ENCODE measurements at regions not wholly inside any gene's neighbourhood (a gene's known extent, or its start where the extent isn't known, plus 50 kb on each side); places are given as distances from the start of the nearest gene placed in this dataset.

- DNase-seq (no peak), ATAC-seq (ENCODE audit: low FRiP score) (no peak)
- no peaks in the 10 kb centered on the region for H3K36me3 ChIP-seq (ENCODE audit: control insufficient read depth in 1 of 2, insufficient read depth in 2 of 2, low read length in 1 of 2)
- H3K9me3 ChIP-seq (ENCODE audit: control insufficient read depth, low read length) = no peaks in the 10 kb centered on the region
- intact Hi-C loops (cut with DNase I) = no loop called here
- 82 to 88% methylated on average over 4 of the region's 4 CpGs for WGBS, 2 donors
- H3K4me1 ChIP-seq (ENCODE audit: control insufficient read depth in 1 of 2, insufficient read depth in 2 of 2, low read length in 2 of 2) = no peaks in the 10 kb centered on the region
- no peak overlapping the region for H3K27ac ChIP-seq (ENCODE audit: low read depth in 1 of 2, low read length in 2 of 2)
- H3K4me3 ChIP-seq (ENCODE audit: low read length in 2 of 2) = no peak overlapping the region
- H3K27me3 ChIP-seq (ENCODE audit: control insufficient read depth in 1 of 2, insufficient read depth in 2 of 2, low read length in 1 of 2) = no peaks in the 10 kb centered on the region
These were observed 112.5 kb downstream of the IFI44 start for GRCh38 chr1:78762113-78762512.

DNA sequence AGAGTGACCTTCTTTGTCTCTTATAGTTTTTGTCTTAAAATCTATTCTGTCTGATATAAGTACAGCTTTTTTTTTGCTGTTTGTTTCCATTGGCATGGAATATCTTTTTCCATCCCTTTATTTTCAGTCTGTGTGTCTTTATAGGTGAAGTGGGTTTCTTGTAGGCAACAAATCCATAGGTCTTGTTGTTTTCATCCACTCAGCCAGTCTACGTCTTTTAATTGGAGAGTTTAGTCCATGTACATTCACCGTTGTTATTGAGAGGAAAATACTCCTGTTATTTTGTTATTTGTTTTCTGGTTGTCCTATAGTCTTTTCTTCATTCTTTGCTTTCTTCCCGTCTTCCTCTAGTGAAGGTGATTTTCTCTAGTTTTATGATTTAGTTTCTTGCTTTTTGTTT lies 115.9 kb downstream of the IFI44 start:
- ATAC-seq (ENCODE audit: low FRiP score) = no peak
- Histone ChIP-seq H3K36me3 (ENCODE audit: control insufficient read depth in 1 of 2, insufficient read depth in 2 of 2, low read length in 1 of 2) (no peaks in the 10 kb centered on the region), H3K9me3 (ENCODE audit: control insufficient read depth, low read length) (no peaks in the 10 kb centered on the region), H3K4me3 (ENCODE audit: low read length in 2 of 2) (no peak overlapping the region), H3K27me3 (ENCODE audit: control insufficient read depth in 1 of 2, insufficient read depth in 2 of 2, low read length in 1 of 2) (no peaks in the 10 kb centered on the region), H3K4me1 (ENCODE audit: control insufficient read depth in 1 of 2, insufficient read depth in 2 of 2, low read length in 2 of 2) (no peaks in the 10 kb centered on the region), H3K27ac (ENCODE audit: low read depth in 1 of 2, low read length in 2 of 2) (no peak overlapping the region)
- 94% methylated on average over 3 of the region's 3 CpGs for WGBS, 2 donors
- intact Hi-C loops (cut with DNase I) = no loop called here
- DNase-seq = no peak

DNA sequence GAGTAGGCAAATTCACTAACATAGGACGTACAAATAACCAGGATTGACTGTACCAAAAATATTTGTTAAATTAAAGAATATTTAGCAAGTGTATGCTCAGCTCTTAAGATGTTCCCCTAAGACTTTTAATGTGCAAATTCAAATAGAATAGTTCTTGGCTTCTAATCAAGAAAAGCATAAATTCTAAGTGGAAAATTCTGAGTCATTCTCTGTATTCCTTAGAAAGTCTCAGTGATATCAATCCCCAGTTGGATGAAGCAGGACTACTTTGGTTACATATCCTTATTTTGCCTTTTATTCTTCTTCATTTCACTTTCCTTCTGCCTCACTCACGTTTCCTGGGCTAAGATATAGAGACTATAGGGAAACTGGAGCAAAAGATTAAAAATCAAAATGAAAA lies 130.2 kb downstream of the IFI44 start:
- no peak for DNase-seq
- Histone ChIP-seq H3K27ac (ENCODE audit: low read depth in 1 of 2, low read length in 2 of 2) (no peak overlapping the region), H3K9me3 (ENCODE audit: control insufficient read depth, low read length) (no peaks in the 10 kb centered on the region), H3K36me3 (ENCODE audit: control insufficient read depth in 1 of 2, insufficient read depth in 2 of 2, low read length in 1 of 2) (no peaks in the 10 kb centered on the region), H3K4me1 (ENCODE audit: control insufficient read depth in 1 of 2, insufficient read depth in 2 of 2, low read length in 2 of 2) (no peaks in the 10 kb centered on the region), H3K4me3 (ENCODE audit: low read length in 2 of 2) (no peak overlapping the region), H3K27me3 (ENCODE audit: control insufficient read depth in 1 of 2, insufficient read depth in 2 of 2, low read length in 1 of 2) (no peaks in the 10 kb centered on the region)
- intact Hi-C loops (cut with DNase I) = no loop called here
- ATAC-seq (ENCODE audit: low FRiP score) = no peak
- WGBS, 2 donors = 29 to 31% methylated on average over 2 of the region's 2 CpGs

DNA sequence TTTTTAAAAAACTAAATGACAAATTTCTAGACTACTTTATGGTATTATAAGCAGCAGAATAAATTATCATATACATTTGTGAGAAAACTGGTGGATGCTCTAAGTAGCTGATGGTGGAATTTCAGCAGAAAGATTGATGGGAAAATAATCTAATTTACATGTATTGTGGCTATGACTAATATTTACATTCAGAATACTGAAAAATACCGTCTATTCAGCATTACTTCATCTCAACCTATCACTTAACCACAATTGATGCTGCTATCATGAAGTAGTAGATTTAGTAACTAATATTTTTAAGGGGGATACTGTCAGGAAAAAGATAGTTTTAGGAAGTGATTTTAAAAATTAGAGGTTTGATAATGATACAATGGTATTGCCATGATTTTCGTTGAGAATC lies 137.9 kb downstream of the IFI44 start:
- no peaks in the 10 kb centered on the region for H3K9me3 ChIP-seq (ENCODE audit: control insufficient read depth, low read length)
- ATAC-seq (ENCODE audit: low FRiP score) (no peak), DNase-seq (no peak)
- WGBS, 2 donors = 50 to 52% methylated on average over 2 of the region's 2 CpGs
- H3K36me3 ChIP-seq (ENCODE audit: control insufficient read depth in 1 of 2, insufficient read depth in 2 of 2, low read length in 1 of 2) = no peaks in the 10 kb centered on the region
- no peak overlapping the region for H3K27ac ChIP-seq (ENCODE audit: low read depth in 1 of 2, low read length in 2 of 2)
- H3K4me1 ChIP-seq (ENCODE audit: control insufficient read depth in 1 of 2, insufficient read depth in 2 of 2, low read length in 2 of 2) = no peaks in the 10 kb centered on the region
- H3K27me3 ChIP-seq (ENCODE audit: control insufficient read depth in 1 of 2, insufficient read depth in 2 of 2, low read length in 1 of 2) = no peaks in the 10 kb centered on the region
- H3K4me3 ChIP-seq (ENCODE audit: low read length in 2 of 2) = no peak overlapping the region
- intact Hi-C loops (cut with DNase I) = no loop called here

- intact Hi-C loops (cut with DNase I) = no loop called here
- Histone ChIP-seq H3K36me3 (ENCODE audit: control insufficient read depth in 1 of 2, insufficient read depth in 2 of 2, low read length in 1 of 2) (no peaks in the 10 kb centered on the region), H3K4me1 (ENCODE audit: control insufficient read depth in 1 of 2, insufficient read depth in 2 of 2, low read length in 2 of 2) (no peaks in the 10 kb centered on the region), H3K9me3 (ENCODE audit: control insufficient read depth, low read length) (no peaks in the 10 kb centered on the region), H3K4me3 (ENCODE audit: low read length in 2 of 2) (no peak overlapping the region), H3K27me3 (ENCODE audit: control insufficient read depth in 1 of 2, insufficient read depth in 2 of 2, low read length in 1 of 2) (no peaks in the 10 kb centered on the region), H3K27ac (ENCODE audit: low read depth in 1 of 2, low read length in 2 of 2) (no peak overlapping the region)
- DNase-seq = no peak
- no peak for ATAC-seq (ENCODE audit: low FRiP score)
- 73 to 80% methylated on average over 3 of the region's 3 CpGs for WGBS, 2 donors
These were observed 140.5 kb downstream of the IFI44 start for GRCh38 chr1:78790174-78790573.

DNA sequence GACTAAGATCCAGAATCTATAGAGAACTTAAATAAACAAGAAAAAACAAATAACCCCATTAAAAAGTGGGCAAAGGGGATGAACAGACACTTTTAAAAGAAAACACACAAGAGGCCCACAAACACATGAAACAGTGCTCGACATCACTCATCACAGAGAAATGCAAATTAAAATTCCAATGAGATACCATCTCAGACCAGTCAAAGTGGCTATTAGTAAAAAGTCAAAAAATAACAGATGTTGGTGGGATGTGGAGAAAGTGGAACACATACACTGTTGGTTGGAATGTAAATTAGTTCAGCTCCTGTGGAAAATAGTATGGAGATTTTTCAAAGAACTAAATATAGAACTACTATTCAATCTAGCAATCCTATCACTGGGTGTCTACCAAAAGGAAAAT lies 143.1 kb downstream of the IFI44 start:
- Histone ChIP-seq H3K4me1 (ENCODE audit: control insufficient read depth in 1 of 2, insufficient read depth in 2 of 2, low read length in 2 of 2) (no peaks in the 10 kb centered on the region), H3K27ac (ENCODE audit: low read depth in 1 of 2, low read length in 2 of 2) (no peak overlapping the region), H3K36me3 (ENCODE audit: control insufficient read depth in 1 of 2, insufficient read depth in 2 of 2, low read length in 1 of 2) (no peaks in the 10 kb centered on the region), H3K4me3 (ENCODE audit: low read length in 2 of 2) (no peak overlapping the region), H3K27me3 (ENCODE audit: control insufficient read depth in 1 of 2, insufficient read depth in 2 of 2, low read length in 1 of 2) (no peaks in the 10 kb centered on the region), H3K9me3 (ENCODE audit: control insufficient read depth, low read length) (no peaks in the 10 kb centered on the region)
- WGBS, 2 donors = 83 to 88% methylated on average over 1 of the region's 1 CpG
- DNase-seq (no peak), ATAC-seq (ENCODE audit: low FRiP score) (no peak)
- intact Hi-C loops (cut with DNase I) = no loop called here

DNA sequence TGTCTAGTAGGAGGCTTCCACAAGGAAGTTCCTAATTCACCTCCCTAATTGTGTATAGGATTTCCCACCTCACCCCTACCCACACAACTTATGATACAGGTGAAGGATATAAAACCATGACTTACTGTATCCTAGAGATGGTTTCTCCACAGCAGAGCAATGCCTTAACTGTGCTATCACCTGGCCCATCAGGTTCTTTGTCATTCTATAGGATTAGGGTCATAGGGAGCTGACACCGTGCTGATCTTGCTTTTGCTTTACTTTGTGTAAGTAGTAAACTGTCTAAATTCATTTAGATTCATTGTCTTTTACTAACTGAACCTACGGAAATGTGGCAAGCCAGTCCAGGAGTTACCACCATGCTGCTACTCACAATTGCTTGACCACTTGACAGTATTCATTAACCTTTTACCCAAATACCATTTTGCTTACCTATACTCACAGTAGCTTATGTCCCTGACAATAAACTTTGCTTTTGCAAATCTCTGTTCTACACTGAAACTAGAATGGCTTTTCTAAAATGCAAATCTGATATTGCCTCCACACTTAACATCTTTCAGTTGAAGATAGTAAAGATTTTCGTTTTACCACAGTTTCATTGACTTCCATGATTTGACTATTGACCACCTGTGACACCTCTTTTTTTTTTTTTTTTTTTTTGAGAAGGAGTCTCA lies 147.6 kb downstream of the IFI44 start:
- Histone ChIP-seq H3K4me3 (ENCODE audit: low read length in 2 of 2) (no peak overlapping the region), H3K9me3 (ENCODE audit: control insufficient read depth, low read length) (no peaks in the 10 kb centered on the region), H3K27me3 (ENCODE audit: control insufficient read depth in 1 of 2, insufficient read depth in 2 of 2, low read length in 1 of 2) (no peaks in the 10 kb centered on the region), H3K36me3 (ENCODE audit: control insufficient read depth in 1 of 2, insufficient read depth in 2 of 2, low read length in 1 of 2) (no peaks in the 10 kb centered on the region), H3K27ac (ENCODE audit: low read depth in 1 of 2, low read length in 2 of 2) (no peak overlapping the region), H3K4me1 (ENCODE audit: control insufficient read depth in 1 of 2, insufficient read depth in 2 of 2, low read length in 2 of 2) (no peaks in the 10 kb centered on the region)
- intact Hi-C loops (cut with DNase I) = no loop called here
- WGBS, 2 donors = 48 to 77% methylated on average over 3 of the region's 3 CpGs
- ATAC-seq (ENCODE audit: low FRiP score) (no peak), DNase-seq (no peak)

GRCh38 chr1:78799926-78800325 lies 150.3 kb downstream of the IFI44 start:
- H3K9me3 ChIP-seq (ENCODE audit: control insufficient read depth, low read length) = no peaks in the 10 kb centered on the region
- no peak overlapping the region for H3K27ac ChIP-seq (ENCODE audit: low read depth in 1 of 2, low read length in 2 of 2)
- intact Hi-C loops (cut with DNase I) = no loop called here
- 78 to 79% methylated on average over 1 of the region's 1 CpG for WGBS, 2 donors
- H3K36me3 ChIP-seq (ENCODE audit: control insufficient read depth in 1 of 2, insufficient read depth in 2 of 2, low read length in 1 of 2) = no peaks in the 10 kb centered on the region
- no peaks in the 10 kb centered on the region for H3K4me1 ChIP-seq (ENCODE audit: control insufficient read depth in 1 of 2, insufficient read depth in 2 of 2, low read length in 2 of 2)
- no peaks in the 10 kb centered on the region for H3K27me3 ChIP-seq (ENCODE audit: control insufficient read depth in 1 of 2, insufficient read depth in 2 of 2, low read length in 1 of 2)
- ATAC-seq (ENCODE audit: low FRiP score) = no peak
- no peak overlapping the region for H3K4me3 ChIP-seq (ENCODE audit: low read length in 2 of 2)
- no peak for DNase-seq

GRCh38 chr1:78814176-78814575 lies 164.5 kb downstream of the IFI44 start:
- DNase-seq (no peak), ATAC-seq (ENCODE audit: low FRiP score) (no peak)
- H3K4me3 ChIP-seq (ENCODE audit: low read length in 2 of 2) = no peak overlapping the region
- no peaks in the 10 kb centered on the region for H3K4me1 ChIP-seq (ENCODE audit: control insufficient read depth in 1 of 2, insufficient read depth in 2 of 2, low read length in 2 of 2)
- no peaks in the 10 kb centered on the region for H3K9me3 ChIP-seq (ENCODE audit: control insufficient read depth, low read length)
- H3K27me3 ChIP-seq (ENCODE audit: control insufficient read depth in 1 of 2, insufficient read depth in 2 of 2, low read length in 1 of 2) = no peaks in the 10 kb centered on the region
- intact Hi-C loops (cut with DNase I) = no loop called here
- no peaks in the 10 kb centered on the region for H3K36me3 ChIP-seq (ENCODE audit: control insufficient read depth in 1 of 2, insufficient read depth in 2 of 2, low read length in 1 of 2)
- WGBS, 2 donors = 79 to 89% methylated on average over 1 of the region's 1 CpG
- no peak overlapping the region for H3K27ac ChIP-seq (ENCODE audit: low read depth in 1 of 2, low read length in 2 of 2)
